ENCODE measurements at regions not wholly inside any gene's neighbourhood (a gene's known extent, or its start where the extent isn't known, plus 50 kb on each side); places are given as distances from the start of the nearest gene placed in this dataset.

- TF ChIP-seq, protein P1, sequence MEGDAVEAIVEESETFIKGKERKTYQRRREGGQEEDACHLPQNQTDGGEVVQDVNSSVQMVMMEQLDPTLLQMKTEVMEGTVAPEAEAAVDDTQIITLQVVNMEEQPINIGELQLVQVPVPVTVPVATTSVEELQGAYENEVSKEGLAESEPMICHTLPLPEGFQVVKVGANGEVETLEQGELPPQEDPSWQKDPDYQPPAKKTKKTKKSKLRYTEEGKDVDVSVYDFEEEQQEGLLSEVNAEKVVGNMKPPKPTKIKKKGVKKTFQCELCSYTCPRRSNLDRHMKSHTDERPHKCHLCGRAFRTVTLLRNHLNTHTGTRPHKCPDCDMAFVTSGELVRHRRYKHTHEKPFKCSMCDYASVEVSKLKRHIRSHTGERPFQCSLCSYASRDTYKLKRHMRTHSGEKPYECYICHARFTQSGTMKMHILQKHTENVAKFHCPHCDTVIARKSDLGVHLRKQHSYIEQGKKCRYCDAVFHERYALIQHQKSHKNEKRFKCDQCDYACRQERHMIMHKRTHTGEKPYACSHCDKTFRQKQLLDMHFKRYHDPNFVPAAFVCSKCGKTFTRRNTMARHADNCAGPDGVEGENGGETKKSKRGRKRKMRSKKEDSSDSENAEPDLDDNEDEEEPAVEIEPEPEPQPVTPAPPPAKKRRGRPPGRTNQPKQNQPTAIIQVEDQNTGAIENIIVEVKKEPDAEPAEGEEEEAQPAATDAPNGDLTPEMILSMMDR (conservative IDR thresholded peaks at IDR 0.05; ENCODE audit: low read depth, low read length) = no peak
- TF ChIP-seq EZH2 (IDR thresholded peaks at IDR 0.05; ENCODE audit: borderline replicate concordance, low read depth, low read length, poor library complexity, severe bottlenecking) = no peak
These were observed 250.5 kb downstream of the RAB11FIP2 start for GRCh38 chr10:117796130-117796745.

All from A673 (cell line).